GM12891 (cell line): ENCODE measurements at regions not wholly inside any gene's neighbourhood (a gene's known extent, or its start where the extent isn't known, plus 50 kb on each side); places are given as distances from the start of the nearest gene placed in this dataset.

Source experiments
- POLR2A ChIP-seq: IDR thresholded peaks from 2 replicates; pipeline ENCODE4 v1.6.1; 2011; ENCODE audit warnings: low read depth, low read length, control low read depth
- POU2F2 ChIP-seq: IDR thresholded peaks from 2 replicates; pipeline ENCODE4 v1.6.1; 2011; ENCODE audit warnings: low read depth, mild to moderate bottlenecking, control low read depth, low read length, moderate library complexity

DNA sequence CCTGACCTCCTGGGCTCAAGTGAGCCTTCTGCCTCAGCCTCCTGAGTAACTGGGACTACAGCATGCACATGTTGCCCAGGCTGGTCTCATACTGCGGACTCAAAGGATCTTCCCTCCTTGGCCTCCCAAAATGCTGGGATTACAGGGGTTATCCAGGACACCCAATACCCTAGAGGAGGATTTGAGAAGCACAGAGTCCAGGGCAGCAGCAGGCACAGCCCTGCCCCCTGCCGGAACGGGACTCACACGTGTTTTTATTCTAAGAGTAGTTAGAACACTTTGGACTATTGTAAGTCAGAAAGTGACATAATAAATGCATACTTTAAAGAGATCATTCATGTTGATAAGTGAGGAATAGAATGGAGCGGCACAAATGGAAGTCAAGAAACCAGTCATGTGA is 80.2 kb downstream of the C6orf118 start:
- TF ChIP-seq POU2F2 (no peak), POLR2A (no peak)
